Psoas muscle (tissue), 7 donors: ENCODE measurements at regions not wholly inside any gene's neighbourhood (a gene's known extent, or its start where the extent isn't known, plus 50 kb on each side); places are given as distances from the start of the nearest gene placed in this dataset.

ENCODE experiments used
- ATAC-seq, 4 donors: fragments of 200-7000 bp; cut with Tn5 transposase; one replicate each; pipeline ENCODE4 v1.9.1; 2020; ENCODE audit warnings: moderate library complexity in 3 of 4, mild to moderate bottlenecking in 2 of 4
- DNase-seq, 2 donors: peaks; one replicate each; pipeline ENCODE4 v3.0.0-alpha.2; 2020
- H3K27ac ChIP-seq: fragments of 200-600 bp; one replicate; pipeline ENCODE4 v1.8.0; 2022
- H3K27me3 ChIP-seq, 3 donors: fragments of 200-600 bp in 1 of 3; one replicate each; pipeline versions ENCODE4 v1.6.1 to v1.8.0; 2013 to 2022; ENCODE audit warnings: low read length in 2 of 3, mild to moderate bottlenecking in 2 of 3, moderate library complexity in 1 of 3; ENCODE audit not compliant: insufficient read depth in 3 of 3
- H3K36me3 ChIP-seq, 2 donors: fragments of 200-600 bp in 1 of 2; one replicate each; pipeline versions ENCODE4 v1.6.1 to v1.8.0; 2013 to 2022; ENCODE audit warnings: low read depth in 1 of 2, mild to moderate bottlenecking in 1 of 2, moderate library complexity in 1 of 2; ENCODE audit not compliant: insufficient read depth in 1 of 2
- H3K4me1 ChIP-seq: fragments of 200-600 bp; one replicate; pipeline ENCODE4 v1.8.0; 2022
- H3K4me3 ChIP-seq: fragments of 200-600 bp; one replicate; pipeline ENCODE4 v1.8.0; 2022; ENCODE audit warnings: mild to moderate bottlenecking
- H3K9me3 ChIP-seq: fragments of 200-600 bp; one replicate; pipeline ENCODE4 v1.8.0; 2022
- WGBS, 3 donors: extraction: QIAGEN DNeasy Blood & Tissue Kit; methylation state at CpG; one replicate each; pipeline versions ENCODE4 v1.1.6 to v1.1.7; 2013; 5-methylcytosine and 5-hydroxymethylcytosine counted together
- intact Hi-C, 2 donors: fragments of 100-400 bp; cut with DNase I; formaldehyde crosslinking; loops; one replicate each; pipeline versions ENCODE4 v1.11.0 to v1.14.2; 2022
- TF ChIP-seq, protein P1 (sequence below): fragments of 200-600 bp; IDR thresholded peaks from one replicate; pipeline ENCODE4 v1.8.0; 2022; ENCODE audit warnings: antibody characterized with exemption
- donor health status: healthy with polysubstance abuse.
- donor health status: DM: no; HTN: no; CAD: no; lungs with moderate emphysema.
- donor health status: Bipolar disorder and iron deficiency.
- donor health status: healthy.
- donor health status: DM: yes; HTN: yes; CAD: no.
- donor health status: DM: no; HTN: no; CAD: no.
- donor health status: DM: yes; HTN: yes; CAD: no.

DNA sequence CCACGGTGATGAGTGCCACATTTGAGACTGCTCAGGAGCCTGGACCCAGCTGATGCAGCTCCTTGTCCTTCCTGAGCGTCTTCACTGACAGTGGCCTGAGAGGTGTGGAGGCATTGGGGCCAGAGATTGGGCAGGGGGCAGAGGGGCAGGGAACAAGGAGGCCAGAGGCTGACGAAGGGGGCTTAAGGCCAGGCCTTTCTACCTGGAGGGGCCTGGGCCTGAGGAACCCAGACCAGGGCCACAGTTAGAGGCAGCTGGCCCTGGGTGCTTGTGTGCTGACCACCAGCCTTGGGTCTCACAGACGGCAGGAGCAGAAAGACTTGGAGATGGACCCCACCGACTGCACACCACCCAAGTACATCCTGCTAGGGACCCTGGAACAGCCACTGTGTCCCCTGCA lies 168.2 kb upstream of the ZNF267 start:
- intact Hi-C loops: loop anchor here in 1 of 2 donors (10.0 kb wide), 1 partner anchor 241 kb away; no protein-coding TSS in a partner anchor
- TF ChIP-seq, protein P1, sequence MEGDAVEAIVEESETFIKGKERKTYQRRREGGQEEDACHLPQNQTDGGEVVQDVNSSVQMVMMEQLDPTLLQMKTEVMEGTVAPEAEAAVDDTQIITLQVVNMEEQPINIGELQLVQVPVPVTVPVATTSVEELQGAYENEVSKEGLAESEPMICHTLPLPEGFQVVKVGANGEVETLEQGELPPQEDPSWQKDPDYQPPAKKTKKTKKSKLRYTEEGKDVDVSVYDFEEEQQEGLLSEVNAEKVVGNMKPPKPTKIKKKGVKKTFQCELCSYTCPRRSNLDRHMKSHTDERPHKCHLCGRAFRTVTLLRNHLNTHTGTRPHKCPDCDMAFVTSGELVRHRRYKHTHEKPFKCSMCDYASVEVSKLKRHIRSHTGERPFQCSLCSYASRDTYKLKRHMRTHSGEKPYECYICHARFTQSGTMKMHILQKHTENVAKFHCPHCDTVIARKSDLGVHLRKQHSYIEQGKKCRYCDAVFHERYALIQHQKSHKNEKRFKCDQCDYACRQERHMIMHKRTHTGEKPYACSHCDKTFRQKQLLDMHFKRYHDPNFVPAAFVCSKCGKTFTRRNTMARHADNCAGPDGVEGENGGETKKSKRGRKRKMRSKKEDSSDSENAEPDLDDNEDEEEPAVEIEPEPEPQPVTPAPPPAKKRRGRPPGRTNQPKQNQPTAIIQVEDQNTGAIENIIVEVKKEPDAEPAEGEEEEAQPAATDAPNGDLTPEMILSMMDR: no peak

DNA sequence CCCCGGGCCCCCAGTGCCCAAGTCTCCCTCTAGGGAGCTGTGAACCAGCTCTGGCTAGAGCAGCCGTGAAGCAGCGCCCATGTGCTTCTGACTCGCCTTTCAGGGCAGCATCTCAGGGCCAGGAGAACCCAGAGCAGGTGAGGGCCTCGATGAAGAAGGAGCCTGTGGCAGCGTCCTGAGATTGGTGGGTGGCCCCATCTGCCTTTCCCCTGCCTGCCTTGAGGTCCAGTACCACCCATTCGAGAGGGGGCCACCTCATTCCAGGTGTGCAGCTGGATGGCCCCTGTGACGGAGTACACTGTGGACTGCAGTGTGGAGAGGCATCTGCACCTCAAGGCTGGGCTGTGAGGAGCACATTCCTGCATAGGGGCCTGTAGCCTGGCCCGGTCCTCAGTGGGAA lies 167.3 kb upstream of the ZNF267 start:
- DNase-seq (no peak), ATAC-seq (no peak)
- H3K4me3 ChIP-seq: no peak overlapping the region
- no peak overlapping the region for H3K27ac ChIP-seq
- intact Hi-C loops: loop anchor here in 1 of 2 donors (10.0 kb wide), 1 partner anchor 242 kb away; no protein-coding TSS in a partner anchor
- peaks cover under 1% of the 10 kb centered on the region for H3K4me1 ChIP-seq
- peaks cover 0 to 29% of the 10 kb centered on the region in 2 donors for H3K36me3 ChIP-seq
- H3K27me3 ChIP-seq: no peaks in the 10 kb centered on the region
- H3K9me3 ChIP-seq: no peaks in the 10 kb centered on the region
- 83 to 91% (median 86%) methylated on average over 8 to 9 of the region's 9 CpGs for WGBS, 3 donors
- TF ChIP-seq, protein P1: no peak

More for the DNA sequence above, 168.2 kb upstream of the ZNF267 start:
- H3K27ac ChIP-seq: no peak overlapping the region
- peaks cover 0 to 3% (median 0%) of the 10 kb centered on the region in 3 donors for H3K27me3 ChIP-seq
- 92 to 94% (median 93%) methylated on average over 5 of the region's 5 CpGs for WGBS, 3 donors
- ATAC-seq (no peak), DNase-seq (no peak)
- no peak overlapping the region for H3K4me3 ChIP-seq
- H3K9me3 ChIP-seq: no peaks in the 10 kb centered on the region
- H3K4me1 ChIP-seq: peaks cover 4% of the 10 kb centered on the region
- H3K36me3 ChIP-seq: peaks cover 0 to 29% of the 10 kb centered on the region in 2 donors

DNA sequence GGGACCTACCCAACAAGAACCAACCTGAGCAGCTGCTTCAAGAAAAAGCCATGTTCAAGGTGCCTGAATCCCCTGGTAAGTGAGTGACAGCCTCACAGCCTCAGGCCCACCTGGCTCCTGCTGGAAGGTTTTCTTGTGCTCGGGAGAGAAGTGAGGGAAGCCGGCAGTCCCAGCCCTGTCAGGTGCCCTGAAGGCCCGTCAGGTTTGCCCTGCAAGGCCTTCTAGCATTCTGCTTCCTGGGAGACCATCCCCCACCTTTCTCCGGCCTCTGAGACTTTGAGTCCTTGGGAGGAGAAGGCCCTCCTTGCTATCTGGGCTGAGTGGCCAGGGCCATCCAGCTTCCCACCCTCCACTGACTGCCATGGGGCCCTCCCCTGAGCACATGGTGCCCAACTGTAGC lies 166.7 kb upstream of the ZNF267 start:
- TF ChIP-seq, protein P1: no peak
- H3K4me1 ChIP-seq: no peaks in the 10 kb centered on the region
- WGBS, 3 donors: 94 to 100% (median 96%) methylated on average over 4 of the region's 4 CpGs

DNA sequence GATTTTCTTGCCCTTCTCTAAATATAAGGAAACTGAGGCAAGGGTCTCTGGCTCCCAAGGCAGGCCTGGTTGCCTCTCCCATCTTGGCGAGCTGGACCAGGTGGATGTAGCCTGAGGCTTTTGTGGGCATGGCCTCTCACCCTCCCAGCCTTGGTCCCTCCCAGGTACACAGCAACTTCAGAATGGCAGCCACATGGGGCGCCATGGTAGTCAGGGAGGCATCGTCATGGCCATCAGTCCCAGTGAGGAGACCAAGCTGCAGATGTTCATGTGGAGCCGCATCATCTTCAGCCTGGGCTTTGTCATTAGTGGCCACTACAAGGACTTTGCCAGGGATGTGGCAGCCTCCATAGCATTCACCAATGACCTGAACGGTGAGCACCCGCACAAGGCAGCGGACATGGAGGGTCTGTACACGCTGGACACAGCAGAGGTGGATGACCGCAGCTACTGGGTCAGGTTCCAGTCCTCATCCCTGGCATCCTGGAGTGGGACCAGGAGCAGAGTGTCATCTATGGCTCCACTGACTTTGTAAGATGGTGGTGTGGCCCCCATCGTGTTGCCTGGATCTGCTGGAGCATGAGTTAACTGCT lies 165.8 kb upstream of the ZNF267 start:
- WGBS, 3 donors: 95 to 98% (median 97%) methylated on average over 10 of the region's 10 CpGs
- DNase-seq: no peak
- TF ChIP-seq, protein P1: no peak
- Histone ChIP-seq H3K36me3 (peaks cover 0 to 29% of the 10 kb centered on the region in 2 donors), H3K9me3 (no peaks in the 10 kb centered on the region), H3K4me3 (no peak overlapping the region), H3K27ac (no peak overlapping the region), H3K27me3 (no peaks in the 10 kb centered on the region), H3K4me1 (no peaks in the 10 kb centered on the region)
- intact Hi-C loops: loop anchor here in 1 of 2 donors (10.0 kb wide), 1 partner anchor 243 kb away; no protein-coding TSS in a partner anchor
- no peak for ATAC-seq

More for the DNA sequence above, 166.7 kb upstream of the ZNF267 start:
- ATAC-seq (no peak), DNase-seq (no peak)
- Histone ChIP-seq H3K27me3 (no peaks in the 10 kb centered on the region), H3K9me3 (no peaks in the 10 kb centered on the region), H3K27ac (no peak overlapping the region), H3K4me3 (no peak overlapping the region), H3K36me3 (peaks cover 0 to 29% of the 10 kb centered on the region in 2 donors)
- intact Hi-C loops: loop anchor here in 1 of 2 donors (10.0 kb wide), 1 partner anchor 242 kb away; no protein-coding TSS in a partner anchor
